Activated naive CD4-positive, alpha-beta T cell treated with anti-CD3 and anti-CD28 coated beads, Interleukin-2, amount 50 U/mL, for 72 hours (primary cell): ENCODE measurements at regions not wholly inside any gene's neighbourhood (a gene's known extent, or its start where the extent isn't known, plus 50 kb on each side); places are given as distances from the start of the nearest gene placed in this dataset.
"Not testable (repeated sequence)": the region's sequence is repeated elsewhere in the genome, so short reads cannot be mapped to it uniquely, and the experiment has no call there.

ENCODE experiments used
- ATAC-seq, 2 donors: fragments of 150-1000 bp; cut with Tn5 transposase; 2 replicates each; pipeline ENCODE4 v1.10.0; 2021; ENCODE audit warnings: mild to moderate bottlenecking in 2 of 2, moderate library complexity in 2 of 2
- DNase-seq, 2 donors: peaks; one replicate each; pipeline ENCODE4 v3.0.0; 2021 to 2022; ENCODE audit warnings: low spot score in 2 of 2
- H3K27ac Mint-ChIP-seq, 2 donors: one replicate each; pipeline ENCODE4 v1.8.0; 2022; ENCODE audit warnings: mild to moderate bottlenecking in 2 of 2, mixed read lengths in 2 of 2
- H3K36me3 Mint-ChIP-seq, 2 donors: one replicate each; pipeline ENCODE4 v1.8.0; 2022; ENCODE audit warnings: mixed read lengths in 2 of 2
- H3K9me3 Mint-ChIP-seq, 2 donors: one replicate each; pipeline ENCODE4 v1.8.0; 2022; ENCODE audit warnings: mixed read lengths in 2 of 2

GRCh38 chr11:37230865-37231264 lies 632.8 kb upstream of the RAG2 start:
- DNase-seq (no peak), ATAC-seq (no peak)
- Mint-ChIP-seq H3K9me3 (peaks cover 3 to 8% of the 10 kb centered on the region in 2 donors), H3K36me3 (no peaks in the 10 kb centered on the region), H3K27ac (no peak overlapping the region)

DNA sequence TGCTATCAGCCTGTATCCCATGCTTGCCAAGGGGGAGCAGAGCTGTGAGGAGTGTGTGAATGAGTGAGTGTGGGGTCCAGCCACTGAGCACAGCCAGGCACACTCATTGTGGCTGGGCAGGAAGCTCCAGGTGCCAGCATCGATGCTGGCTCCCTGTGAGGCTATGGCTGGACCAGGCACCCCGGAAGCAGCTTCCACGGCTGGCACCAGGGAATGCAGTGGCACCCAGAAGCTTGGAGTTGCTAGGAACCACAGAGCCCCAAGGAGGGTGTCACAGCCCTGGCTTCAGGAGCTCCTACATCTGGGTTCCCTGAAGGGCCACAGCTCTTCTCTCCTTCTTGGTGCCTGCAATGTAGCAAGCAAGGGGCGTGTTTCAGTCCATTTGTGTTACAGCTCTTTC lies 625.9 kb upstream of the RAG2 start:
- DNase-seq (no peak), ATAC-seq (no peak)
- H3K27ac Mint-ChIP-seq = no peak overlapping the region
- no peaks in the 10 kb centered on the region for H3K36me3 Mint-ChIP-seq
- H3K9me3 Mint-ChIP-seq = peaks cover 12 to 16% of the 10 kb centered on the region in 2 donors

GRCh38 chr11:37203006-37203405 lies 605.0 kb upstream of the RAG2 start:
- DNase-seq (no peak), ATAC-seq (no peak)
- Mint-ChIP-seq H3K36me3 (peaks cover 0 to 13% of the 10 kb centered on the region in 2 donors), H3K9me3 (peaks cover 16 to 25% of the 10 kb centered on the region in 2 donors), H3K27ac (no peak overlapping the region)

- no peaks in the 10 kb centered on the region for H3K36me3 Mint-ChIP-seq
- H3K9me3 Mint-ChIP-seq = peaks cover 1 to 21% of the 10 kb centered on the region in 2 donors
- ATAC-seq = no peak
- no peak overlapping the region for H3K27ac Mint-ChIP-seq
- DNase-seq = no peak
Observed at GRCh38 chr11:37199082-37199481, 601.0 kb upstream of the RAG2 start.

- ATAC-seq (no peak), DNase-seq (no peak)
- Mint-ChIP-seq H3K27ac (no peak overlapping the region), H3K36me3 (no peaks in the 10 kb centered on the region), H3K9me3 (peaks cover 17 to 26% of the 10 kb centered on the region in 2 donors)
Observed at GRCh38 chr11:37184326-37184725, 586.3 kb upstream of the RAG2 start.

GRCh38 chr11:37182031-37182430 lies 584.0 kb upstream of the RAG2 start:
- peaks cover 9 to 23% of the 10 kb centered on the region in 2 donors for H3K9me3 Mint-ChIP-seq
- H3K36me3 Mint-ChIP-seq = no peaks in the 10 kb centered on the region
- ATAC-seq (no peak), DNase-seq (no peak)
- no peak overlapping the region for H3K27ac Mint-ChIP-seq

DNA sequence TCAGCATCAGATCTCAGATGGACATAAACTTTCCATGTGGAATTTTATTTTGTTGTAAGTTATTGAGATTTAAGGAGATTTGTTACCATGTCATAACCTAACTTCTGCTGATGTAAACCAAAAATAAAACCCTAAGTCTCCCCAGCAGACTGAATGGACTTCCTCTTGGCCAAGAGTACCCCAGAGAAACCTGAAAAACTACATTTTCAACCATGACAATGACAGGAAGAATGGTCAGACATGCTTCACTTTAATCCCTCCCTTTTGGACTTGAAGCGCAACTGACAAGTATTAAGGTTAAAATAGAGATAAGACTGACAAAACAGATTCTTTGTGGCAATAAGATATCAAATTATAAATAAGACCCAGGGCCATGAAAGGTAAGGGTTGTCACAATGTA lies 579.7 kb upstream of the RAG2 start:
- H3K36me3 Mint-ChIP-seq = no peaks in the 10 kb centered on the region
- DNase-seq = no peak
- peaks cover 7 to 15% of the 10 kb centered on the region in 2 donors for H3K9me3 Mint-ChIP-seq
- no peak overlapping the region for H3K27ac Mint-ChIP-seq
- ATAC-seq = no peak

- no peak for ATAC-seq
- H3K27ac Mint-ChIP-seq = no peak overlapping the region
- no peak for DNase-seq
- H3K9me3 Mint-ChIP-seq = peaks cover 14 to 20% of the 10 kb centered on the region in 2 donors
- peaks cover 0 to 6% of the 10 kb centered on the region in 2 donors for H3K36me3 Mint-ChIP-seq
Observed at GRCh38 chr11:37171451-37171850, 573.4 kb upstream of the RAG2 start.

- Mint-ChIP-seq H3K9me3 (peaks cover 17 to 22% of the 10 kb centered on the region in 2 donors), H3K27ac (no peak overlapping the region), H3K36me3 (peaks cover 0 to 6% of the 10 kb centered on the region in 2 donors)
- DNase-seq = no peak
- ATAC-seq = no peak
Observed at GRCh38 chr11:37170311-37170710, 572.3 kb upstream of the RAG2 start.

GRCh38 chr11:37145434-37145833 lies 547.4 kb upstream of the RAG2 start:
- H3K36me3 Mint-ChIP-seq, ATAC-seq, H3K27ac Mint-ChIP-seq, DNase-seq: not testable (repeated sequence)
- H3K9me3 Mint-ChIP-seq = peaks cover 21 to 35% of the 10 kb centered on the region in 2 donors

DNA sequence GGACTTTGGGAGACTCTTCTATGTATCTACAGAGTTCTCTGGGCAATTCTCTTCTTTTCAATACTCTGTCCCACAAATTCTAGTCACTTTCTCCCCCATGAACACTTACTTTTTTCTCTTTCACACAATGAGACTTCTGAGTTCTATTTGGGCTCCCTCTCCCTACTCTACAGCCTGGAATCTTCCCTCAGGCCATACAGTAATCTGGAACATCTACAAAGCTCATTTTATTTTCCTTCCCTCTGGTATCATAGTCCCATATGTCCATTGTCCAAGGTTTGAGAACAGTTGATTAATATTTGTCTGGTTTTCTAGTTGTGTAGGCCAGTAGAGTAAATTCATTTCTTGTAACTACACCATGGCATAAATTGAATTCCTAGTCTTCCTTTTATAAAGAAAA lies 544.6 kb upstream of the RAG2 start:
- peaks cover 20 to 43% of the 10 kb centered on the region in 2 donors for H3K9me3 Mint-ChIP-seq
- DNase-seq (no peak), ATAC-seq (no peak)
- peaks cover 0 to 7% of the 10 kb centered on the region in 2 donors for H3K36me3 Mint-ChIP-seq
- no peak overlapping the region for H3K27ac Mint-ChIP-seq

- Mint-ChIP-seq H3K27ac (no peak overlapping the region), H3K9me3 (peaks cover 20 to 37% of the 10 kb centered on the region in 2 donors), H3K36me3 (peaks cover 0 to 7% of the 10 kb centered on the region in 2 donors)
- ATAC-seq (no peak), DNase-seq (no peak)
Observed at GRCh38 chr11:37141707-37142106, 543.7 kb upstream of the RAG2 start.

DNA sequence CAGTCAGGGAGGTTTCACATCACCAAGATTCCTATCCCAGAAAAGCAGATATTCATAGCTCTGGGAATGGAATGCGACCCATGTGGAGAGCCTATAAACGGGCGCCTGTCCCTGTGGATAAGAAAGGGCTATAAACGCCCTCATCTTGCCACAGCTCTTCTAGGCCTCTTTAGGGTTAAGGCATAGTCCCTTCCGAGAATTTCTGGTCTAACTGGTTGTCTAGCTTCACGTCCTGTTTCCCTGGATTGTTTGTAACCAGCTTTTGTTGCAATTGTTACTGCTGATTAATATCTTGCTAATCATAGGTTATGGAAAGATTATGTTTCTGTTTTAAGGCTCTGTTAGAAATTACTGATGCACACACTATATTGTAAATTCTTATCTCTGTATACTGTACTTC lies 537.6 kb upstream of the RAG2 start:
- H3K36me3 Mint-ChIP-seq = not testable (repeated sequence)

DNA sequence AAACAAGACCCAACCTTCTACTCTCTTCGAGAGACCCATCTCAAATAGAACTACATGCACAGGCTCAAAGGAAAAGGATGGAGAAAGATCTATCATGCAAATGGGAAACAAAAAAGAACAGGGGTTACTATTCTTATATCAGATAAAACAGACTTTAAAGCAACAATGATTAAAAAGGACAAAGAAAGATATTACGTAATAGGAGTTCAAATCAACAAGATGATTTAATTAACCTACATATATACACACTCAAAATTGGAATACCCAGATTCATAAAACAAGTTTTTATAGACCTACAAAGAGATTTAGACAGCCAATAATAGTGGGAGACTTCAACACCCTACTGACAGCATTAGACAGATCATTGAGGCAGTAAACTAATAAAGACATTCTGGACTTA lies 536.6 kb upstream of the RAG2 start:
- Mint-ChIP-seq H3K9me3 (peaks cover 29 to 31% of the 10 kb centered on the region in 2 donors), H3K36me3 (peaks cover 0 to 6% of the 10 kb centered on the region in 2 donors), H3K27ac (no peak overlapping the region)
- DNase-seq (no peak), ATAC-seq (no peak)

More for the DNA sequence above, 537.6 kb upstream of the RAG2 start:
- H3K9me3 Mint-ChIP-seq = peaks cover 26 to 31% of the 10 kb centered on the region in 2 donors
- not testable (repeated sequence) for ATAC-seq, H3K27ac Mint-ChIP-seq, DNase-seq

GRCh38 chr11:37124384-37124783 lies 526.3 kb upstream of the RAG2 start:
- Mint-ChIP-seq H3K9me3 (peaks cover 7 to 13% of the 10 kb centered on the region in 2 donors), H3K27ac (no peak overlapping the region), H3K36me3 (no peaks in the 10 kb centered on the region)
- no peak for DNase-seq
- no peak for ATAC-seq

GRCh38 chr11:37115963-37116362 lies 517.9 kb upstream of the RAG2 start:
- no peak for ATAC-seq
- Mint-ChIP-seq H3K9me3 (peaks cover 8 to 9% of the 10 kb centered on the region in 2 donors), H3K36me3 (no peaks in the 10 kb centered on the region), H3K27ac (no peak overlapping the region)
- DNase-seq = no peak

DNA sequence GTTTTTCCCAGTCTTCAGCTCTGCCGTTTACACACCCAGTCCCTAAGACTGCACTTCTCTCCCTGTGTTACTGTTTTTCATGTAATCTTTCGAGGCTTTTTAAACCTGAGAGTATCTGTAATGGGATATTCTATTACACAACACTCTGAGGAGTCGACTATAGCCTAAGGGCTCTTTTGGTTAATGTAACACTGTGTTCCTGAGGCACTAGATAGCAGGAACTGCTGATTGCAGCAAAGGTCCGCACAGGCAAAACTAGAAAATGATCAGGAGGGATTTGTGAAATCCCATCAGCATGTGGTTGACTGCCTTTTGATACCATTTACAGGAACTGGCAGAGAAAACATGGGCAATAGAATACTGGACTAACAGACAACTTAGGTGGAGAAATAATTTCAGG lies 512.3 kb upstream of the RAG2 start:
- no peak for DNase-seq
- H3K27ac Mint-ChIP-seq = no peak overlapping the region
- H3K9me3 Mint-ChIP-seq = peaks cover 0 to 7% of the 10 kb centered on the region in 2 donors
- H3K36me3 Mint-ChIP-seq = no peaks in the 10 kb centered on the region
- no peak for ATAC-seq

GRCh38 chr11:37109286-37109585 lies 511.2 kb upstream of the RAG2 start:
- peaks cover 0 to 3% of the 10 kb centered on the region in 2 donors for H3K36me3 Mint-ChIP-seq
- DNase-seq = no peak
- ATAC-seq = no peak
- H3K27ac Mint-ChIP-seq = no peak overlapping the region
- peaks cover 3 to 7% of the 10 kb centered on the region in 2 donors for H3K9me3 Mint-ChIP-seq
